ENCODE measurements at regions not wholly inside any gene's neighbourhood (a gene's known extent, or its start where the extent isn't known, plus 50 kb on each side); places are given as distances from the start of the nearest gene placed in this dataset.

DNA sequence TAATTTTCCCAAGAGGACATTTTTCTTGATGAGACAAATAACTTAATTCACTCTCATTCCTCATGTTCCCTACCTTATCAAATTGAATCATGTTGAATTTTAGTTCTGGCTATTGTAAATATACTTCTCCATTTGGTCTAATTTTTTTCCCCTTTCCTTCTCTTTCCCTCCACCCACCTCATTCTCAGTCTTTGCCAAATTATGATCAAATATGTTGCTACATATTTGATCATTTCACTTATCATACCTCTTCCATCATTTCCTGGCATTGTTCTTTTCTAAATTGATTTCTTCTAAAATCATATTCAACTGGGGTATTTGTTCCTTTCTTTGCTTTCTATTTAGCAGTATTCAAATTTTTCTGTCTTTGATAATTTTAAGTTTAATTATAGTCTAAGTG lies 52.3 kb downstream of the HDGFL1 start:
- no peak for TF ChIP-seq CTCF (IDR thresholded peaks at IDR 0.05; ENCODE audit: control insufficient read depth, extremely low read depth, insufficient read depth)
- DNase-seq (ENCODE audit: low read depth) = no peak
- no peak overlapping the region for H3K4me3 ChIP-seq (ENCODE audit: low read depth, low read length)

- DNase-seq (ENCODE audit: low read depth) = no peak
- H3K4me3 ChIP-seq (ENCODE audit: low read depth, low read length) = no peak overlapping the region
- no peak for TF ChIP-seq CTCF (IDR thresholded peaks at IDR 0.05; ENCODE audit: control insufficient read depth, extremely low read depth, insufficient read depth)
Observed at GRCh38 chr6:22622351-22622750, 53.0 kb downstream of the HDGFL1 start.

DNA sequence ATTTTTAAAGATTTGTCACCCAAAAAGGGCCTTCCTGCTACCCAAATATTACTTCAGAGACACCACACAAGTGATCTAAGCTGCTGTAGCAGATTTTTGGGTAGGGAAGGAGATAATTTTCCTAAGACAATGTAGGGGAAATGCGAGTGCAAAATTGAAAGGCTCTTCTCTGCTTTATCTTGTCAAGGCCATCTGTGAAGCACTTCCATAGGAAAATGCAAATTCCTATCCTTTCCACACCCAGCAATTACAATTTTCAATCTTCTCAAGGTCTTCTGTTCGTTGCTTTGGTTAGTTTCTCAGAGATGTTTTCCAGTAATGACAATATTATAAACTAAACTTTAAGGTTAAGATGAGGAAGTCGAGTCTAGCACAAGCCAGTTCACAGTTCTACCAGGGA lies 53.4 kb downstream of the HDGFL1 start:
- no peak for DNase-seq (ENCODE audit: low read depth)
- no peak overlapping the region for H3K4me3 ChIP-seq (ENCODE audit: low read depth, low read length)
- no peak for TF ChIP-seq CTCF (IDR thresholded peaks at IDR 0.05; ENCODE audit: control insufficient read depth, extremely low read depth, insufficient read depth)

- no peak for TF ChIP-seq CTCF (IDR thresholded peaks at IDR 0.05; ENCODE audit: control insufficient read depth, extremely low read depth, insufficient read depth)
- H3K4me3 ChIP-seq (ENCODE audit: low read depth, low read length) = no peak overlapping the region
- no peak for DNase-seq (ENCODE audit: low read depth)
Observed at GRCh38 chr6:22627644-22628043, 58.3 kb downstream of the HDGFL1 start.

DNA sequence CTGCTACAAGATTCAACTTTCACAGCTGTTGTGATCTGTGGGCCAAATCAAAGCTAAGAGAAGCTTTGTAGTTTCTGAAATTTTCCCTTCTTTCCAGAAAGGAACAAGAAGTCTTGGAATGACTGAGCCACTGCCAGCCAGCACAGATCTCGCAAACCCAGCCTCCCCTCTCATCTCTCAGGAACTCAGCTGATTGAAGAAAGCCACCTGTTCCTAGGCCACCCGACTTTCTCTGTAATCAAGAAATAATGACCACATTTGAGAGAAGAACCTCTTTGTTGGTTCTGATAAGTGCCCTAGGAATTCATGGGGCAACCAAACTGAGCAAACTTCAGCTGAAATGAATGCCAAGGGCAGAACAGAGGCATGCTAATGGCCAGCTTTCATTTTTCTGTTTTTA lies 61.7 kb downstream of the HDGFL1 start:
- TF ChIP-seq CTCF (IDR thresholded peaks at IDR 0.05; ENCODE audit: control insufficient read depth, extremely low read depth, insufficient read depth) = no peak
- H3K4me3 ChIP-seq (ENCODE audit: low read depth, low read length) = no peak overlapping the region
- DNase-seq (ENCODE audit: low read depth) = no peak

DNA sequence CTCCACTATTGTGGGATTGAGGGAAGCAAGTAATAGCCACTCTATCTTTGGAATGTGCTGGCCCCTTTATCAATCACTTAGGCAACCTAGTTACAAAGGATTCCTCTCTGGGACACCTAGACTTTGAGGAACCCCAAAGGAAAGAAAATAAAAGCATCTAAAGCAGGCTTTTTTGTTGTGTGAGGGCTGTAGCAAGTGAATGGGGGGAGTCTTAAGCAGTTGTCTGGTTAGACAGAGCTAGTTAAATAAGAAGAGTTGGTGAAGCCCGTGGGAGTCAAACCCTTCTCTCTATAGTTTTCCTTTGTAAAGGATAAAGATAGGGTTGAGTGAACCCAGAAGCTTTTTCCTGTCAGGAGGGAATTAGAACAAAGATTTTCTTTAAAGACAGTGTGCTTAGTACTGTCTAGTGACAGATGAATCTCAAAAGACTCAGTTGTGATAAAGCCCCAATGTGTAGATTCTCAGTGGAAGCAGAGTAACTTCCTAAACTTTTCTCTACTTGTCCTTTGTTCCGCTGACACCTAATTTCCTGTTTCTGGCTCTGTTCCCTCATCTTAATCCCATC lies 63.3 kb downstream of the HDGFL1 start:
- no peak overlapping the region for H3K4me3 ChIP-seq (ENCODE audit: low read depth, low read length)
- TF ChIP-seq CTCF (IDR thresholded peaks at IDR 0.05; ENCODE audit: control insufficient read depth, extremely low read depth, insufficient read depth) = no peak
- no peak for DNase-seq (ENCODE audit: low read depth)

GRCh38 chr6:22636452-22636851 lies 67.1 kb downstream of the HDGFL1 start:
- no peak for DNase-seq (ENCODE audit: low read depth)
- TF ChIP-seq CTCF (IDR thresholded peaks at IDR 0.05; ENCODE audit: control insufficient read depth, extremely low read depth, insufficient read depth) = no peak
- no peak overlapping the region for H3K4me3 ChIP-seq (ENCODE audit: low read depth, low read length)

All from LNCaP clone FGC (cell line).